GM21786 (cell line): ENCODE measurements at regions not wholly inside any gene's neighbourhood (a gene's known extent, or its start where the extent isn't known, plus 50 kb on each side); places are given as distances from the start of the nearest gene placed in this dataset.
"Not testable (repeated sequence)": the region's sequence is repeated elsewhere in the genome, so short reads cannot be mapped to it uniquely, and the experiment has no call there.

Source experiments
- ATAC-seq: cut with Tn5 transposase; IDR thresholded peaks from one replicate; pipeline ENCODE4 v1.9.1; 2021; ENCODE audit not compliant: unreplicated experiment

DNA sequence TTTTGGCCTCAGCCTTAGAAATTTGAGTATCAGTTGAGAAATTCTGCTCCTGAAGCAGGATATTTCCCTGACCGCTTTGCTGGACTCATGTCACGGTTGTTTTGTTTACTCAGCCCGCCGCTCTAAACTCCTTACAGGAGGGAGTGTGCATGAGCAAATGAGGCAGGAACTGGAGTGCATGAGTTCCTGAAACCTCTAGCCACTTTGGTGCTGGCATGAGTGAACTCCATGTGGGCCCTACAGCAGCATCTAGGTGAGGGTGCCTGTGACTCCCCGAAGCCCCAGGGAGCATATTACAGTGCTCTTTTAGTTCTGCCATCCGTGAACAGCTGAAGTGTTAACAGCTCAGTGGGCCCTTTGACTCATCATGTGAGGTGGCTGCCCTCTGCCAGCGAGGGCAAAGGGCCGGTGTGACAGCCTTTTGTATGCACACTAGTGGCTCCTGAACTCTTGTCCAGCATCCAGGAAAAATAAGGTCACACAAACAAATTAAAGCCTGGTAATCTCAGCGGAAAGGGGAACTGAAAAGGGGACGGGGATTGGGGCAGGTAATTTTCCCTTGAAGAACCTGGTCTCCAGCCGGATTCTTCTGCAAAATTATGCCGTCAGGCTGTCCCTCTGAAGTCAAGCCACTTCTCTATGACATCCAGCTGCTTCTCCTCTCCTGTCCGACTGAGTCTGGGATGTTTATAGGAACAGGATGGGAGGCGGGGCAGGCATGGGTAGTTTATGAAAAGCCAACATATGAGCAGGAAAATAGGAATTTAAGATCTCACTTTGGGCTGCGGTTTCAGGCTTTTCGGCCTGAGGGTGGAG is 1668.7 kb downstream of the SUCLG1 start:
- ATAC-seq: no peak

DNA sequence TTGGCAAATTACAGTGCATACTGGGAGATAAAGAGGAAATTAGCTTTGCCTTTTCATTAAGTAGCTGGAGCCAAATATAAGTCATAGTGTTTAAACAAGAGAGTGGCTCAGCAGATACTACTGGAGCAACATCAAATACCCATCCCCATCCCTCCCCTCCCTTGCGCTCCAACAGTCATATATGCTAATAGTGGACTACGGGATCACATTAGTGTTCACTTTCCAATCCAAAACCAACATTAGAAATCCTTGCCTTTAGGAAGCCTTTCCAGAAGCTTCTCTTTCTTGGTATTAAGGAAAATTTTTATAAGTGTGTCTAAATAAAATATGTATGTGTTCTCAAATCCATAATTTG is 1669.3 kb downstream of the SUCLG1 start:
- no peak for ATAC-seq

DNA sequence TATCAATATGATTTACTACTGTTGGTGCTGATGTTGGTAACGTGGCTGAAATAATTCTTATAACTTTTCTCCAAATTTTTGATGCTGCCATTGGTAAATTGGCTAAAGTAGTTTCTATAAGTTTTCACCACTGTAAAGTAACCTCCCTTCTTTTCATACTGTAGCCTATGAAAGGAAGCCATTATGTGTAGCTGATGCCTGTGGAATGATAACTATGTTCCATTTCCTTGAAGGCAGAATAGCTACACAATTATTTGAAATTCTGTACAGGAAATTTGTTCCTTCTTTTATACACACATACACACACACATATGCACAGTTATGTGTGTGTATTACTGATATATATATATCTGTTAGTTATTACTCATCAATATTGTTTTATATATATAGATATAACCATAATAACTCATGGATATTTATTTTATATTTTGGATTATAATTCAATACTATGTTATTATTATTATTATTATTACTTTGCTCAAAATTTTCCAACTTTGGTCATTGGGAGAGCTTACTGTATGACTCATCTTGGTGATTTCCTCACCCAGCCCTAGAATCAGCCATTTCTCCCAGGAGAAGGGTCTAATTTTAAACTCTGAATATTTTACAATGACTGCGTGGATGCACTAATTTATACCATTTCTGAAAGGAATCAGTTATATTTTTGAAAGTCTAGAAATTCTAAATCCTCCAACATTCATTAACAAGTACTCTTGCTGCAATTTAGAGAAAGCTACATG is 1677.7 kb downstream of the SUCLG1 start:
- no peak for ATAC-seq

DNA sequence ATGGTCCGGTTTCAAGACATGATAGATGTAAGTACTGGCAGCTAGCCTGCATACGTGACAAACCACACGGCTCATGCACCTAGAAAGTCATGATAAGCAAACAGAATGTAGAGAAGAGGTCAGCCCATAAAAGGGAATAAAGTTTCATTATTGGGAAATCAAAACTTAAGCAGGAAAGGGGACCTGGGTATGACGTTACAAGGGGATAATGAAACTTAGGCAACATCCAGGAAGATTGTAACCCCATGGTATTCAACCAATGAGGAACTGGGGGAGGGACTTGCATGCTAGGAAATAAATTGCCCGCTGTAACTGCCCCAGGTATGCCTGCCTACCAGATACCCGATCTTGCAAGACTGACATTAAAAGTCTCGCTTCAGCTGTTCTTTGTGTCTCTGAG is 1679.0 kb downstream of the SUCLG1 start:
- ATAC-seq: no peak

- no peak for ATAC-seq
These were observed 1706.7 kb downstream of the SUCLG1 start for GRCh38 chr2:82752396-82752795.

GRCh38 chr2:82748653-82749052 is 1710.4 kb downstream of the SUCLG1 start:
- no peak for ATAC-seq

GRCh38 chr2:82740527-82740926 is 1718.6 kb downstream of the SUCLG1 start:
- no peak for ATAC-seq

DNA sequence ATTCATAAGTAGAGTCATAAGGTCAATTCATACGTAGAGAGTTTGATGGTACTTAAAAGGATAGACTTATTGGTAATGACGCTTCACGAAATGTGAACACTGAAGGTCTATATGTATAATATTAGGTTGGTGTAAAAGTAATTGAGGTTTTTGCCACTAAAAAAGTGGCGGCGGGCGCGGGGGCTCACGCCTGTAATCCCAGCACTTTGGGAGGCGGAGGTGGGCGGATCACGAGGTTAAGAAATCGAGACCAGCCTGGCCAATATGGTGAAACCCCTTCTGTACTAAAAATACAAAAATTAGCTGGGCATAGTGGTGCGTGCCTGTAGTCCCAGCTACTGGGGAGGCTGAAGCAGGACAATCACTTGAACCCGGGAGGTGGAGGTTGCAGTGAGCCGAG is 1721.1 kb downstream of the SUCLG1 start:
- not testable (repeated sequence) for ATAC-seq

DNA sequence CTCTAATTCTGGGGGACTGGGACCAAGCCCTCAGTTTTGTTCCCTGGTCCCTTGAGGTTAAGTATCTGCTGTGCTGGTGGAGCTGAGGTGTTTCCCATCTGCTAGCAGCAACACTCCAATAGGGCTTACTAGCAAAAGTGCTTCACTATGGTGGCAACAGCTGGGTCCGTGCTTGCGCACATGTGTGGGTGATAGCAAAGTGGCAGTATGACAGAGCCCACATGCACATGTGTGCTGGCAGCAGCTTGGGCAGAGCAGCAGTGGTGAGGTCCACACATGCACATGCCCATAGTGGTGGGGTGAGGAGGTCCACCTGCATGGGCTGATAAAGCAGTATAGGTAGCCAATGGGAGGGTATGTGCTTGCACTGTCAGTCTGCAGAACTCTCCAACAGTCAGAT is 1723.7 kb downstream of the SUCLG1 start:
- ATAC-seq: no peak

DNA sequence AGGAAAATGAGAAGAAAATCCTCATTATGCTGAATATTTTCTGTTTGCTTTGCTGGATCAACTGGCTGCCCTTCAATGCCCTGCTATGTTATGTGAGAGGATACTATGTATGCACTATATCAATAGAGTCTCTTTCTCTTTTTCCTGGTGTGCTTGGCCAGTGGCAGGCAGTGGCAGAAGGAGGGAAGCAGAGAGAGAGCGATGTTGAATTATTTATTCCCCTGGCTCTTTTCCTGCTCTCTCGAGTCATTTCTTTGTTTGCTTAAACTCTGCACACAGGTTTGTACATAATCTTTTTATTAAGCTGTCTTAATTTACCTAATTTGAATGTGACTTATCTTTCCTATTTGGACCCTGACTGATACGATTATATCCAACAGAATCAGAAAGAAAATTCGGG is 1727.3 kb downstream of the SUCLG1 start:
- no peak for ATAC-seq

GRCh38 chr2:82730811-82731210 is 1728.3 kb downstream of the SUCLG1 start:
- no peak for ATAC-seq

DNA sequence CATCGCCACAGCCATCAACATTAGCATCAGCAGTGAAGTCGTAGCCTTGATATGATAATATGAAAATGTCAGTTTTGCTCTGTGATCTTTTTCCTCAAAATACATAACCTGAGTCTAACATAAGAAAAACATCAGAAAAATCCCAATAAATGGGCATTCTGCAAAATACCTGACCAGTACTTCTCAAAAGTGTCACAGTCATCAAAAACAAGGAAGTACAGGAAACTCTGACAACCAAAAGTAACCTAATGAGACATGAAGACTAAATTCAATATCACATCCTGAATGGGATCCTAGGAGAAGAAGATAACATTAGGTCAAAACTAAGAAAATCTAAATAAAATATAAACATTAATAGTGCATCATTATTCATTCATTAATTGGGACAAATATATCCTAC is 1731.0 kb downstream of the SUCLG1 start:
- ATAC-seq: no peak

DNA sequence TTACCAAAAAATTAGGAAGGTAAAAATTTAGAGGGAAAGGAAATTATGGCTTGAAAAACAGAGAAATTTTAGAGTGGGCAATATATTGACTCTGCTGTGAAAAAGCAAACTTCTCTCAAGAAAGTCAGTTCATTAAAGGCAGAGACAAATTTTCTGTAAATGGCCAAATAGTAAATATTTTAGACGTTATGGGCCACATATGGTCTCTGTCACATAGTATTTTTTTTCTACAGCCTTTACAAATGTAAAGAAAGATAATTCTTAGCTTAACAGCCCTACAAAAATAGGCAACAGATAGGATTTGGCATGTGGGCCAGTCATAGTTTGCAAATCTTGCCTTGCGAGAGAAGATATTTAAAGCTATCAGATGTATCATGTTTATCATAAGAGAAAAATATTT is 1750.4 kb downstream of the SUCLG1 start:
- ATAC-seq: no peak

- no peak for ATAC-seq
These were observed 1761.8 kb downstream of the SUCLG1 start for GRCh38 chr2:82697231-82697630.

- ATAC-seq: no peak
These were observed 1764.6 kb downstream of the SUCLG1 start for GRCh38 chr2:82694431-82694830.

DNA sequence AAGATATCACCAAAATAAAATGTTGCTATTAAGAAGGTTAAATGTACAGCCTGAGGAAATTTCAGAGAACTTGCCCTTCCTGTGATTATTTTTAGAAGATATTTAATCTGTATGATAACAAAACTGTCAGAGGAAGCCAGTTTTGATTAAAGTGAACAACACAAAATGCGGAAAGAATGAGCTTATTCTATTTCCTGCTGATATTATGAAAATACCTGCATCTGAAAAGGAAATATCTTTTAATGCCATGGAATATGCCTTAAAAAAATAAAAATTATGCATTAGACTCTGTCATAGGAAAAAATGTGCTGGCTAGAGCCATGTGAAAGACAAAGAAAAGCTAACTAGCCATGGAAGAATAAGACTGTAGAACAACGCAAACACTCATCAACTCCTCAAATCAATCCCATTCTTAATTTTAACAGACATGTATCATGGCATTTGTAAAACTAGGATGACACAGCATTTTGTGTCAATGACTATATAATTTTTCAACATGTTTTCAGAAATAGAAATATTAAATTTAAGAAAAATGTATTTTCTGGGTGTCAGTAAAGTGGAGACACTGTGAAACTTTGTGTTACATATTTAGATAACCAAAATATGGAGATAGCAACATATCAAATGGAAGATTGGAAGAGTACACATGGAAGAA is 1768.2 kb downstream of the SUCLG1 start:
- no peak for ATAC-seq

- ATAC-seq: no peak
These were observed 1783.9 kb downstream of the SUCLG1 start for GRCh38 chr2:82675186-82675585.

- ATAC-seq: no peak
These were observed 1784.4 kb downstream of the SUCLG1 start for GRCh38 chr2:82674652-82675051.

DNA sequence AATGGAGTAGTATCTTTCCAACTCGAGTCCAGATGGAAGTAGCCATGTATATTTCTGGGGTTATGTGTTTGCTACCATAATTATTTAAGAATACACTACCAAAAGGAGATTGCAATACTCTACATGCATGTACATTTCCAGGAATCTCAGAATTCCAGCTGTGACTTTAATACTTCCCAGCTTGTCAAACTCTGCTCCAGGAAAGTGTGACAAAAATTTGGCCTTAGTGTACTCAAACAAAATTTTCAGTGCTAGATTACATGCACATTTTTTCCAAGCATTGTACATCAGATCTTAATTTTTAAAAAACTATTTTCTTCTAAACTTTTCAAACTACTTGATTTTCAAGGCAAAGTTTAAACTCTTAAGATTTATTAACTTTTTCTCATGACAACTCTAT is 1791.6 kb downstream of the SUCLG1 start:
- ATAC-seq: no peak

GRCh38 chr2:82665691-82666090 is 1793.4 kb downstream of the SUCLG1 start:
- ATAC-seq: no peak

GRCh38 chr2:82657106-82657505 is 1802.0 kb downstream of the SUCLG1 start:
- no peak for ATAC-seq

- no peak for ATAC-seq
These were observed 1802.7 kb downstream of the SUCLG1 start for GRCh38 chr2:82656420-82656819.
